ENCODE measurements at regions not wholly inside any gene's neighbourhood (a gene's known extent, or its start where the extent isn't known, plus 50 kb on each side); places are given as distances from the start of the nearest gene placed in this dataset.

GRCh38 chr18:78378403-78378802 lies 601.2 kb upstream of the SALL3 start:
- TF ChIP-seq CTCF (IDR thresholded peaks at IDR 0.05) (no peak), POLR2A (IDR thresholded peaks at IDR 0.05) (no peak)
